BJ (cell line): ENCODE measurements at regions not wholly inside any gene's neighbourhood (a gene's known extent, or its start where the extent isn't known, plus 50 kb on each side); places are given as distances from the start of the nearest gene placed in this dataset.

ENCODE experiments used
- CTCF ChIA-PET: fragments of 350-600 bp; formaldehyde crosslinking; extraction: SDS; loops from one replicate; lab custom pipeline; 2021; ENCODE audit warnings: antibody characterized with exemption, inconsistent platforms; lab: Yijun Ruan, JAX
- POLR2A ChIA-PET: fragments of 300-600 bp; sonication (Branson Sonifier 250); formaldehyde crosslinking; extraction: SDS; loops from one replicate; lab custom pipeline; 2021; ENCODE audit warnings: antibody characterized with exemption; lab: Charles Lee
- DNase-seq: peaks from one replicate; pipeline ENCODE4 v3.0.0-alpha.2; 2011; ENCODE audit warnings: low read depth
- H3K27me3 ChIP-seq: 2 replicates; pipeline ENCODE4 v1.6.0; 2011; ENCODE audit warnings: low read length; ENCODE audit not compliant: control insufficient read depth, insufficient read depth
- H3K36me3 ChIP-seq: 2 replicates; pipeline ENCODE4 v1.5.1; 2011; ENCODE audit warnings: low read length; ENCODE audit not compliant: control insufficient read depth, insufficient read depth
- H3K4me3 ChIP-seq: 2 replicates; pipeline ENCODE4 v1.5.1; 2011; ENCODE audit warnings: low read depth, mild to moderate bottlenecking, control low read depth, low read length
- TF ChIP-seq, protein P1 (sequence below): IDR thresholded peaks from 2 replicates; pipeline ENCODE4 v1.5.1; 2011; ENCODE audit warnings: low read depth, mild to moderate bottlenecking, control low read depth, inconsistent platforms, low read length, moderate library complexity; ENCODE audit not compliant: insufficient read depth

DNA sequence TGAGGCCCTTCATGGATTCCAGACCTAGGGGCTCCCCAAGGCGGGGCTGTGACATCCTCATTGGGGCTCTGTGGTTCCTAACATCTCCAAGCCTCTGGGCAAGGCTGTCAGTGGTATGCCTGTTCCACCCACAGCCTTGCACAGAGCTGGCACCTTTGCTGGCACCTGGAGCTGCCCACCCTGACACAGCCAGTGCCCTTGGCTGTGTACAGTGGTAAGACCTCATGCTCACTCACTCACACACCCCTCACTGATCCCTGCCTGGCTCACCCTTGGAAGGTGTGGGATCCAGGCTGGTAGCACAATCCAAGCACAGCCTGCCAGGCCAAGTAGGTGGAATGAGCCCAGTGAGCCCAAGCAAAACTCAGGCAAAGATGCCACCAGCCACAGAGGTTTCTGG lies 200.4 kb upstream of the PCDH15 start:
- no peak overlapping the region for H3K4me3 ChIP-seq
- no peaks in the 10 kb centered on the region for H3K27me3 ChIP-seq
- TF ChIP-seq, protein P1, sequence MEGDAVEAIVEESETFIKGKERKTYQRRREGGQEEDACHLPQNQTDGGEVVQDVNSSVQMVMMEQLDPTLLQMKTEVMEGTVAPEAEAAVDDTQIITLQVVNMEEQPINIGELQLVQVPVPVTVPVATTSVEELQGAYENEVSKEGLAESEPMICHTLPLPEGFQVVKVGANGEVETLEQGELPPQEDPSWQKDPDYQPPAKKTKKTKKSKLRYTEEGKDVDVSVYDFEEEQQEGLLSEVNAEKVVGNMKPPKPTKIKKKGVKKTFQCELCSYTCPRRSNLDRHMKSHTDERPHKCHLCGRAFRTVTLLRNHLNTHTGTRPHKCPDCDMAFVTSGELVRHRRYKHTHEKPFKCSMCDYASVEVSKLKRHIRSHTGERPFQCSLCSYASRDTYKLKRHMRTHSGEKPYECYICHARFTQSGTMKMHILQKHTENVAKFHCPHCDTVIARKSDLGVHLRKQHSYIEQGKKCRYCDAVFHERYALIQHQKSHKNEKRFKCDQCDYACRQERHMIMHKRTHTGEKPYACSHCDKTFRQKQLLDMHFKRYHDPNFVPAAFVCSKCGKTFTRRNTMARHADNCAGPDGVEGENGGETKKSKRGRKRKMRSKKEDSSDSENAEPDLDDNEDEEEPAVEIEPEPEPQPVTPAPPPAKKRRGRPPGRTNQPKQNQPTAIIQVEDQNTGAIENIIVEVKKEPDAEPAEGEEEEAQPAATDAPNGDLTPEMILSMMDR = no peak
- DNase-seq = no peak
- H3K36me3 ChIP-seq = no peaks in the 10 kb centered on the region
- POLR2A ChIA-PET = no interaction called here
- CTCF ChIA-PET = no interaction called here

DNA sequence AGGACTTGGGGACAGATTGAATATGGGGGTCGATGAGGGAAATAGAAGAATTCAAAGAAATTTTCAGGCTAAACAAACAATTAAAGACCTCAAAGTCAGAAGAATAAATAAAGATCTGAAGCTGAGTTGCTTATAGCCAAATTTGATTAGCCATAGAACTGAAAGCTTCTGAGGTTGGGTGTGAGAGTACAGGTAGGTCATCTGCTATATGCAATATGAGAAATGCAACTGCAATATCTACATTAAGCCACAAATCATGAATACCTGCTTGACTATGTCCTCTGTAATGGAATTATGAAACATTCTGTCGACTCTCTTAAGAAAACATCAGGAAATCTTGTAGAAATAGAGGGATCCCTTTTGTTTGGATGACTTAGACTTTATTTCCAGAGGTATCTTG lies 192.1 kb upstream of the PCDH15 start:
- CTCF ChIA-PET = interaction anchor here (0.8 kb wide), 1 partner anchor 11 kb away, joined by 3 read pairs; no protein-coding TSS in a partner anchor
- TF ChIP-seq, protein P1 = no peak
- POLR2A ChIA-PET = no interaction called here

DNA sequence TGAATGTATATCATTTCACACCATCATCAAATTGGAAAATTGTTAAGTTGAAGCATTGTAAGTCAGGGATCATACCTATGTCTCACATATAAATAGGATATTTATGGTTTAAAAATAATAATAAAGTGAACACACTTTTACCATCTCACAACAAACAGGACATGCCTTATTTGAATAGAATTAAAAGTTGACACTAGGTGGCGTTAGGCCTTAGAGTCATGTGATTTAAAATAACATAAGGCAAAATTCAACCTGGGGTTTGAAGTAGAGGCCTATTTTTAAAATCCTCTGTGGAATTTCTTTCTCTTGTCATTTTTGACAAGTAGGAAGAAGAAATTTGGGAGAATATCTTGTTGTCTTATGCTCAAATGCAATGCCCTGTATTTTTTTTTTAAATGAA lies 184.7 kb upstream of the PCDH15 start:
- TF ChIP-seq, protein P1 = no peak
- no peak for DNase-seq
- H3K27me3 ChIP-seq = no peaks in the 10 kb centered on the region
- ChIA-PET CTCF (no interaction called here), POLR2A (no interaction called here)
- H3K4me3 ChIP-seq = no peak overlapping the region
- no peaks in the 10 kb centered on the region for H3K36me3 ChIP-seq

More for the DNA sequence above, 192.1 kb upstream of the PCDH15 start:
- no peaks in the 10 kb centered on the region for H3K36me3 ChIP-seq
- no peaks in the 10 kb centered on the region for H3K27me3 ChIP-seq
- no peak overlapping the region for H3K4me3 ChIP-seq
- DNase-seq = no peak

DNA sequence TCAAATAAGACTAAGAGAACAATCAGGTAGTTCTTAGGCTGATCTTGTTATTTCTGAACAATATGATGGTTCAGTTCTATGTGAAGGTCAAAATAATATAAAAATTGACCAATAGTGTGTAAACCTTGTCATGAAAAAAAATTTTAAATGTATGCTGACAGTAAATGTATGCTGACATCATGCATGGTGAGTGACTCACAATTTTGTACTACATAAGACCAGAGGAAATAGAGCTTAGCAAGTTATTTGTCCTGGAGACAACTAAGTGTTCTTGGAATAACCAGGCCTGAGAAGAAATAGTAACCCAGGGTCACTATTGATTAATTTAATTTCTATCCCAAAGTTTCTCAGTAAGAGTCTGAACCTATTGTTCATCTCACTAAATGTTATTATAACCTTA lies 182.2 kb upstream of the PCDH15 start:
- CTCF ChIA-PET = interaction anchor here (0.8 kb wide), 1 partner anchor 418 kb away, joined by 3 read pairs; no protein-coding TSS in a partner anchor
- no peaks in the 10 kb centered on the region for H3K27me3 ChIP-seq
- H3K4me3 ChIP-seq = no peak overlapping the region
- DNase-seq = no peak
- POLR2A ChIA-PET = no interaction called here
- H3K36me3 ChIP-seq = no peaks in the 10 kb centered on the region
- TF ChIP-seq, protein P1 = no peak

GRCh38 chr10:54962134-54962900 lies 161.3 kb upstream of the PCDH15 start:
- Histone ChIP-seq H3K27me3 (no peaks in the 10 kb centered on the region), H3K4me3 (no peak overlapping the region), H3K36me3 (no peaks in the 10 kb centered on the region)
- DNase-seq = no peak
- TF ChIP-seq, protein P1 = no peak
- ChIA-PET POLR2A (no interaction called here), CTCF (interaction anchor here (0.6 kb wide), 1 partner anchor 29 kb away, joined by 3 read pairs; no protein-coding TSS in a partner anchor)
